Upper lobe of left lung (tissue), 4 donors: ENCODE measurements at regions not wholly inside any gene's neighbourhood (a gene's known extent, or its start where the extent isn't known, plus 50 kb on each side); places are given as distances from the start of the nearest gene placed in this dataset.

Experiments
- EP300 ChIP-seq, 4 donors: sonication (generic); formaldehyde crosslinking; IDR thresholded peaks; one replicate each; pipeline ENCODE4 v1.5.1; 2017; ENCODE audit warnings: antibody characterized with exemption in 4 of 4, control low read depth in 2 of 4
- POLR2A ChIP-seq, 4 donors: fragments of 450-650 bp; IDR thresholded peaks; one replicate each; pipeline ENCODE4 v1.5.1; 2016 to 2017; ENCODE audit warnings: antibody characterized with exemption in 4 of 4, mild to moderate bottlenecking in 2 of 4
- POLR2AphosphoS5 ChIP-seq, 2 donors: sonication (generic); formaldehyde crosslinking; IDR thresholded peaks; one replicate each; pipeline ENCODE4 v1.5.1; 2017; ENCODE audit warnings: antibody characterized with exemption in 2 of 2
- TF ChIP-seq, protein P1 (sequence below), 6 experiments: fragments of 450-650 bp in 4 of 6; fragments of 200-600 bp in 2 of 6; sonication (generic) in 2 of 6; IDR thresholded peaks; one replicate each; pipeline ENCODE4 v1.5.1; 2016 to 2019; ENCODE audit warnings: antibody characterized with exemption in 6 of 6

GRCh38 chr22:27216444-27216843 lies 559.1 kb downstream of the MIAT start:
- TF ChIP-seq, protein P1, sequence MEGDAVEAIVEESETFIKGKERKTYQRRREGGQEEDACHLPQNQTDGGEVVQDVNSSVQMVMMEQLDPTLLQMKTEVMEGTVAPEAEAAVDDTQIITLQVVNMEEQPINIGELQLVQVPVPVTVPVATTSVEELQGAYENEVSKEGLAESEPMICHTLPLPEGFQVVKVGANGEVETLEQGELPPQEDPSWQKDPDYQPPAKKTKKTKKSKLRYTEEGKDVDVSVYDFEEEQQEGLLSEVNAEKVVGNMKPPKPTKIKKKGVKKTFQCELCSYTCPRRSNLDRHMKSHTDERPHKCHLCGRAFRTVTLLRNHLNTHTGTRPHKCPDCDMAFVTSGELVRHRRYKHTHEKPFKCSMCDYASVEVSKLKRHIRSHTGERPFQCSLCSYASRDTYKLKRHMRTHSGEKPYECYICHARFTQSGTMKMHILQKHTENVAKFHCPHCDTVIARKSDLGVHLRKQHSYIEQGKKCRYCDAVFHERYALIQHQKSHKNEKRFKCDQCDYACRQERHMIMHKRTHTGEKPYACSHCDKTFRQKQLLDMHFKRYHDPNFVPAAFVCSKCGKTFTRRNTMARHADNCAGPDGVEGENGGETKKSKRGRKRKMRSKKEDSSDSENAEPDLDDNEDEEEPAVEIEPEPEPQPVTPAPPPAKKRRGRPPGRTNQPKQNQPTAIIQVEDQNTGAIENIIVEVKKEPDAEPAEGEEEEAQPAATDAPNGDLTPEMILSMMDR (IDR thresholded peaks at IDR 0.05) = no peak
- TF ChIP-seq POLR2AphosphoS5 (IDR thresholded peaks at IDR 0.05) (no peak), POLR2A (IDR thresholded peaks at IDR 0.05) (no peak), EP300 (IDR thresholded peaks at IDR 0.05) (no peak)
